ENCODE measurements at regions not wholly inside any gene's neighbourhood (a gene's known extent, or its start where the extent isn't known, plus 50 kb on each side); places are given as distances from the start of the nearest gene placed in this dataset.

- Histone ChIP-seq H3K9me3 (no peaks in the 10 kb centered on the region), H3K27me3 (no peaks in the 10 kb centered on the region), H3K4me1 (peaks cover 15% of the 10 kb centered on the region), H3K4me3 (no peak overlapping the region), H3K36me3 (no peaks in the 10 kb centered on the region), H3K27ac (no peak overlapping the region)
- WGBS, result 46% methylated on average over 6 of the region's 6 CpGs
- no peak for TF ChIP-seq CTCF (IDR thresholded peaks at IDR 0.05)
- no peak for TF ChIP-seq POLR2A (IDR thresholded peaks at IDR 0.05)
- no peak for TF ChIP-seq POLR2AphosphoS5 (IDR thresholded peaks at IDR 0.05)
- no peak for TF ChIP-seq EP300 (IDR thresholded peaks at IDR 0.05)
- DNase-seq (ENCODE audit: low spot score in 2 of 2), result no peak
These were observed 262.8 kb downstream of the LMO4 start for GRCh38 chr1:87591492-87591891.

- Histone ChIP-seq H3K36me3 (no peaks in the 10 kb centered on the region), H3K9me3 (no peaks in the 10 kb centered on the region), H3K4me3 (no peak overlapping the region), H3K4me1 (peaks cover 13% of the 10 kb centered on the region), H3K27me3 (no peaks in the 10 kb centered on the region), H3K27ac (no peak overlapping the region)
- TF ChIP-seq CTCF (IDR thresholded peaks at IDR 0.05), result no peak
- no peak for TF ChIP-seq POLR2A (IDR thresholded peaks at IDR 0.05)
- no peak for TF ChIP-seq EP300 (IDR thresholded peaks at IDR 0.05)
- TF ChIP-seq POLR2AphosphoS5 (IDR thresholded peaks at IDR 0.05), result no peak
- 96% methylated on average over 2 of the region's 2 CpGs for WGBS
- no peak for DNase-seq (ENCODE audit: low spot score in 2 of 2)
These were observed 263.5 kb downstream of the LMO4 start for GRCh38 chr1:87592156-87592555.

- no peak overlapping the region for H3K4me3 ChIP-seq
- 53% methylated on average over 8 of the region's 8 CpGs for WGBS
- H3K27me3 ChIP-seq, result no peaks in the 10 kb centered on the region
- no peaks in the 10 kb centered on the region for H3K9me3 ChIP-seq
- peaks cover 7% of the 10 kb centered on the region for H3K4me1 ChIP-seq
- no peak for DNase-seq (ENCODE audit: low spot score in 2 of 2)
- H3K36me3 ChIP-seq, result no peaks in the 10 kb centered on the region
- TF ChIP-seq POLR2AphosphoS5 (IDR thresholded peaks at IDR 0.05), result no peak
- no peak for TF ChIP-seq POLR2A (IDR thresholded peaks at IDR 0.05)
- no peak for TF ChIP-seq CTCF (IDR thresholded peaks at IDR 0.05)
- no peak for TF ChIP-seq EP300 (IDR thresholded peaks at IDR 0.05)
- no peak overlapping the region for H3K27ac ChIP-seq
These were observed 266.2 kb downstream of the LMO4 start for GRCh38 chr1:87594736-87595383.

GRCh38 chr1:87595384-87595781 is 266.7 kb downstream of the LMO4 start:
- WGBS, result 83% methylated on average over 3 of the region's 3 CpGs
- DNase-seq (ENCODE audit: low spot score in 2 of 2), result no peak
- no peak overlapping the region for H3K4me3 ChIP-seq
- TF ChIP-seq POLR2AphosphoS5 (IDR thresholded peaks at IDR 0.05), result no peak
- TF ChIP-seq EP300 (IDR thresholded peaks at IDR 0.05), result no peak
- no peak for TF ChIP-seq POLR2A (IDR thresholded peaks at IDR 0.05)
- no peak for TF ChIP-seq CTCF (IDR thresholded peaks at IDR 0.05)
- no peaks in the 10 kb centered on the region for H3K9me3 ChIP-seq
- peaks cover 7% of the 10 kb centered on the region for H3K4me1 ChIP-seq
- H3K27ac ChIP-seq, result no peak overlapping the region
- H3K27me3 ChIP-seq, result no peaks in the 10 kb centered on the region
- no peaks in the 10 kb centered on the region for H3K36me3 ChIP-seq

DNA sequence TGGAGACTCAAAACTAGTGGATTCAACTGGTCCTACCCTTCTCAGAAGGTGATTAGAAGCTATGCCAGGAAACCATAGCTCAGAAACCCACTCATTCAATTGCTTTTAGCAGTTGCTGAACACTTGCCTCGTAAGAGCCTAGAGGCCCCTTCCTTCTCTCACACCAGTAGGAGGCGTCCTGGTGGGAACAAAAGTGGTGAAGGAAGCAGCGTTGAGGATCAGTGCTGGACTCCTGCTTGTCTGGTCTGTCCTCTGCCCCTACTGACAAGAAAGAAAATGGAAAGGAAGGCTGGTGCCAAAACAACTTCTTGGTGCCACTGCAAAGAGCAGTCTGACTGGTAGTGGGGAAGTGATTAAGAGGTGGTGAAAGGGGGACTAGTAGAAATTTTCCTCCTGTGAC is 269.7 kb downstream of the LMO4 start:
- peaks cover 7% of the 10 kb centered on the region for H3K4me1 ChIP-seq
- no peak for DNase-seq (ENCODE audit: low spot score in 2 of 2)
- H3K27me3 ChIP-seq, result no peaks in the 10 kb centered on the region
- no peaks in the 10 kb centered on the region for H3K9me3 ChIP-seq
- WGBS, result 88% methylated on average over 3 of the region's 3 CpGs
- no peak overlapping the region for H3K4me3 ChIP-seq
- H3K27ac ChIP-seq, result no peak overlapping the region
- TF ChIP-seq CTCF (IDR thresholded peaks at IDR 0.05) (no peak), POLR2A (IDR thresholded peaks at IDR 0.05) (no peak), EP300 (IDR thresholded peaks at IDR 0.05) (no peak)
- H3K36me3 ChIP-seq, result no peaks in the 10 kb centered on the region

Measured in suprapubic skin (tissue), 4 donors.